Epithelial cell of esophagus (primary cell): ENCODE measurements at regions not wholly inside any gene's neighbourhood (a gene's known extent, or its start where the extent isn't known, plus 50 kb on each side); places are given as distances from the start of the nearest gene placed in this dataset.

Experiments used
- DNase-seq: peaks from one replicate; pipeline ENCODE4 v3.0.0; 2010; ENCODE audit warnings: low read depth
- H3K4me3 ChIP-seq: 2 replicates; pipeline ENCODE4 v1.5.1; 2011; ENCODE audit warnings: mild to moderate bottlenecking, low read length, control low read depth
- CTCF ChIP-seq: IDR thresholded peaks from 2 replicates; pipeline ENCODE4 v1.5.1; 2011; ENCODE audit warnings: low read depth, mild to moderate bottlenecking, low read length, control low read depth, inconsistent platforms; ENCODE audit not compliant: insufficient read depth; ENCODE audit errors: missing control alignments

- H3K4me3 ChIP-seq = no peak overlapping the region
- no peak for DNase-seq
- TF ChIP-seq CTCF = no peak
Observed at GRCh38 chr7:38112075-38112474, 66.0 kb upstream of the STARD3NL start.

- H3K4me3 ChIP-seq = no peak overlapping the region
- no peak for TF ChIP-seq CTCF
- no peak for DNase-seq
Observed at GRCh38 chr7:38120076-38120475, 58.0 kb upstream of the STARD3NL start.

GRCh38 chr7:38122501-38122900 is 55.5 kb upstream of the STARD3NL start:
- no peak overlapping the region for H3K4me3 ChIP-seq
- no peak for TF ChIP-seq CTCF
- DNase-seq = no peak

- no peak for DNase-seq
- H3K4me3 ChIP-seq = no peak overlapping the region
- TF ChIP-seq CTCF = no peak
Observed at GRCh38 chr7:38123494-38123893, 54.6 kb upstream of the STARD3NL start.

- H3K4me3 ChIP-seq = no peak overlapping the region
- TF ChIP-seq CTCF = no peak
- DNase-seq = no peak
Observed at GRCh38 chr7:38127216-38128207, 50.5 kb upstream of the STARD3NL start.
